Heart left ventricle (tissue), 16 donors: ENCODE measurements at regions not wholly inside any gene's neighbourhood (a gene's known extent, or its start where the extent isn't known, plus 50 kb on each side); places are given as distances from the start of the nearest gene placed in this dataset.

Source experiments
- ATAC-seq, 4 donors: fragments of 200-7000 bp; cut with Tn5 transposase; one replicate each; pipeline ENCODE4 v1.9.1; 2020 to 2022; ENCODE audit warnings: moderate library complexity in 4 of 4, mild to moderate bottlenecking in 3 of 4, moderate number of reproducible peaks in 1 of 4
- DNase-seq, 5 donors: peaks; one replicate each; pipeline ENCODE4 v3.0.0-alpha.2; 2020
- H3K27ac ChIP-seq, 12 donors: fragments of 200-600 bp; sonication (generic) in 4 of 12; one replicate each; pipeline versions ENCODE4 v1.5.0 to v1.8.0; 2016 to 2022; ENCODE audit warnings: mild to moderate bottlenecking in 2 of 12
- H3K27me3 ChIP-seq, 9 donors: fragments of 200-600 bp; sonication (generic) in 2 of 9; one replicate each; pipeline versions ENCODE4 v1.5.1 to v1.8.0; 2016 to 2022; ENCODE audit warnings: mild to moderate bottlenecking in 3 of 9
- H3K36me3 ChIP-seq, 9 donors: fragments of 200-600 bp; sonication (generic) in 2 of 9; one replicate each; pipeline versions ENCODE4 v1.5.0 to v1.8.0; 2018 to 2022; ENCODE audit warnings: mild to moderate bottlenecking in 2 of 9
- H3K4me1 ChIP-seq, 12 donors: fragments of 200-600 bp; sonication (generic) in 4 of 12; one replicate each; pipeline versions ENCODE4 v1.5.0 to v1.8.0; 2016 to 2022; ENCODE audit warnings: mild to moderate bottlenecking in 3 of 12
- H3K4me3 ChIP-seq, 12 donors: fragments of 200-600 bp; sonication (generic) in 4 of 12; one replicate each; pipeline versions ENCODE4 v1.5.0 to v1.8.0; 2017 to 2022; ENCODE audit warnings: mild to moderate bottlenecking in 9 of 12, moderate library complexity in 4 of 12
- H3K9me3 ChIP-seq, 12 donors: fragments of 200-600 bp; sonication (generic) in 4 of 12; one replicate each; pipeline versions ENCODE4 v1.5.0 to v1.8.0; 2016 to 2022; ENCODE audit warnings: mild to moderate bottlenecking in 1 of 12
- POLR2A ChIP-seq, 2 donors: fragments of 450-650 bp; IDR thresholded peaks; one replicate each; pipeline ENCODE4 v1.6.1; 2017; ENCODE audit warnings: antibody characterized with exemption in 2 of 2, mild to moderate bottlenecking in 2 of 2, moderate library complexity in 2 of 2
- WGBS, 4 donors: extraction: QIAGEN DNeasy Blood & Tissue Kit in 2 of 4; methylation state at CpG; one replicate each; pipeline versions ENCODE4 v1.1.5 to v1.1.7; 2013 to 2018; 5-methylcytosine and 5-hydroxymethylcytosine counted together
- intact Hi-C, 10 donors: fragments of 100-400 bp; cut with DNase I; formaldehyde crosslinking; loops; one replicate each; pipeline versions ENCODE4 v1.11.1 to v1.14.2; 2022
- TF ChIP-seq, protein P1 (sequence below), 12 donors: fragments of 200-600 bp; sonication (generic) in 4 of 12; IDR thresholded peaks; one replicate each; pipeline versions ENCODE4 v1.5.0 to v1.8.0; 2018 to 2022; ENCODE audit warnings: antibody characterized with exemption in 12 of 12, mild to moderate bottlenecking in 5 of 12
- donor health status: ischemic (EF 13 %, LVEDD 7.1; RV severe dilation, severe dysfunction).
- donor health status: healthy with polysubstance abuse.
- donor health status: DM: no; HTN: yes; CAD: no.
- donor health status: DM: no; HTN: no; CAD: no.
- donor health status: ischemic (EF 25% LVEDD 6.9; RV normal size, moderate dysfunction).
- donor health status: ischemic (EF 25% LVEDD 5.7; RV mildly dilated, moderate dysfunction).
- donor health status: healthy.
- donor health status: DM: yes; HTN: yes; CAD: no.
- donor health status: ischemic (EF 35%, LVEDD 5.7; RV mildly dilated, moderate dysfunction).
- donor health status: nonischemic (EF 11% LVEDD 7.7; RV severe dilation, severe dysfunction).
- donor health status: DM: yes; HTN: yes; CAD: no.
- donor health status: PGD.
- donor health status: ischemic (EF 29% LVEDD 5.4; RV normal size, mild dysfunction).
- donor health status: nonischemic (EF 23%, LVEDD 6.1; RV moderate dilation, normal function).

DNA sequence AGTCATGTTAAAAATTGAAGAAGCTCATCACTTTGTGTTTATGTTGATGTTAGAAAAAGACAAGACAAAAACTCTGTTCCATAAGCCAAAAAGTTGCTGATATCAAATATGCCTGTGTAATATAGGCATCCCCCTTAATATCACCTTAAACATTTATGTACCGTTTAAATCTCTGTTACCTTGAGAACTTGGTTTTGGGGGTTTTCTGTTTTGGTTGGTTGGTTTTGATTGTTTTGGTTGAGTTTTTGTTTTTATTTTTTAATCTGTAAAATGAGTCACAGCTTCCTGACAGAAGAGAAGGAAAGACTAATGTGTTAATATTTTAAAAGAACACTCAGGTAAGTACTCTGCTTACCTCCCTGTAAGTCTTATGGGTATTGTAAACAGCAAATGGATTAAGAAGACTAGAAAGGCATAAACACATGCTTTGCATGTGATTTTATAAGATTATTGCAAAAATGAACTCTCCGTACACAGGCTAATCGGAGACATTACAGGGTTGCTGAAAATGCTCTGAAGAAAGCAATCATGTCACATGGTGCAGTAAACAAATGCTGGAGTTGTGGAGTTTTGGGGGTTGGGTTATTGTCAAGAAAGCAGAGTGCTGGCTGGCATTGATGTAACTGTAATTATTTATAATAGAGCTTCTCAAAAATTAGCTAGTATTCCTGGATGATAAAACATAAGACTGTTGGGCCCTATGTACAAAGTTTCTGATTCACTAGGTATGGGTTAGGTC is 69.5 kb upstream of the MBNL1 start:
- WGBS, 4 donors, result 79 to 84% (median 81%) methylated on average over 3 of the region's 3 CpGs
- peak overlapping the region in 3 of 12 donors; percentile 0 to 42 (median 29) for H3K4me3 ChIP-seq
- intact Hi-C loops, result no loop called here

DNA sequence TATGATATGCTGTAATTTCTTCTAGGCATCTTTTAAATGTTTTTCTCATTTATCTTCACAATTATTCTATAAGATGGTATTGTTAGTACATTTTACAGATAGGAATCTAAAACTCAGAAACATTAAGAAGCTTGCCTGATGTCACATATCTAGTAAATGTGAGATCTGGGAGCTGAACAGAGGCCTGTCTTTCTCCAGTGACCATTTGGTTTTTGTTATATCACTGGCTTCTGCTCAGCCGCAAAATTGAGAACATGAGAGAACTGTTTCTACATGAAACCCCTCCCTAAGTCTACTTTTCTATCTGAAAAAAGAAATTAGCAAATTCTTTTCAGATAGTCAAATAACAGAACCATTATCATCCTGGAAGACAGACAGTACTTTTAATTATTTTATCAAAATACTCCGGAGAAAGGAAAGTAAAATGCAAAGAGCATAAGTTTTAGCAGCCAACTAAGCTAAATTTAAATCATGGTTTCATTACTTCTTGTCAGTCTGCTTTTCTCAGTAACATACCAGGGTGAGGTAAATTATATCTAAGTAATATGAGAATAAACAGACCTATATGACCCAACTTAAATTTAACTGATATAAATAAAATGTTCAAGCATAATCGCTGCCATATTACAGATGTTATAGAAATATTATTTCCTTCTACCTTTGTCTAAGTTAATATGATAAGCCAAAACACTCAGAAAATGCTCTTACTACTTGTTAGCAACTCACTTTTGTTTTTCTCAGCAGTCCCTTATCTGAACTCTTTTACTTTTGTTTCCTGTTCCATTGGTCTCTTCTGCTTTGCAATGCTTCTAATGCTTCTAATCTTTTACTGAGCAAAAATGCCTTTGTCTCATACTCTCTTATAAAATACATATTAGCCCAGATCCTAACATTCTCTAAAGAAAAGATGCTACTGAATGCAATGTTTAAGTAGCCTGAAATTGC is 68.0 kb upstream of the MBNL1 start:
- no peaks in the 10 kb centered on the region for H3K27me3 ChIP-seq
- WGBS, 4 donors, result 31 to 35% (median 34%) methylated on average over 3 of the region's 3 CpGs
- TF ChIP-seq, protein P1, sequence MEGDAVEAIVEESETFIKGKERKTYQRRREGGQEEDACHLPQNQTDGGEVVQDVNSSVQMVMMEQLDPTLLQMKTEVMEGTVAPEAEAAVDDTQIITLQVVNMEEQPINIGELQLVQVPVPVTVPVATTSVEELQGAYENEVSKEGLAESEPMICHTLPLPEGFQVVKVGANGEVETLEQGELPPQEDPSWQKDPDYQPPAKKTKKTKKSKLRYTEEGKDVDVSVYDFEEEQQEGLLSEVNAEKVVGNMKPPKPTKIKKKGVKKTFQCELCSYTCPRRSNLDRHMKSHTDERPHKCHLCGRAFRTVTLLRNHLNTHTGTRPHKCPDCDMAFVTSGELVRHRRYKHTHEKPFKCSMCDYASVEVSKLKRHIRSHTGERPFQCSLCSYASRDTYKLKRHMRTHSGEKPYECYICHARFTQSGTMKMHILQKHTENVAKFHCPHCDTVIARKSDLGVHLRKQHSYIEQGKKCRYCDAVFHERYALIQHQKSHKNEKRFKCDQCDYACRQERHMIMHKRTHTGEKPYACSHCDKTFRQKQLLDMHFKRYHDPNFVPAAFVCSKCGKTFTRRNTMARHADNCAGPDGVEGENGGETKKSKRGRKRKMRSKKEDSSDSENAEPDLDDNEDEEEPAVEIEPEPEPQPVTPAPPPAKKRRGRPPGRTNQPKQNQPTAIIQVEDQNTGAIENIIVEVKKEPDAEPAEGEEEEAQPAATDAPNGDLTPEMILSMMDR (IDR thresholded peaks at IDR 0.05), result no peak
- TF ChIP-seq POLR2A (IDR thresholded peaks at IDR 0.05), result no peak
- no peaks in the 10 kb centered on the region for H3K36me3 ChIP-seq
- ATAC-seq, result peak in 1 of 4 donors; percentile 52
- intact Hi-C loops, result loop anchor here in 4 of 10 donors (5.0 to 10.0 kb wide), 2 partner anchors 64 to 67 kb away; partner anchors contain the start of gene MBNL1 (in 4 of the 4)
- peak overlapping the region in 9 of 12 donors; percentile 2 to 46 (median 31) for H3K4me3 ChIP-seq
- peaks cover 0 to 94% (median 23%) of the 10 kb centered on the region in 12 donors for H3K4me1 ChIP-seq
- H3K9me3 ChIP-seq, result peaks cover 0 to 6% (median 0%) of the 10 kb centered on the region in 12 donors
- DNase-seq, result no peak
- peak overlapping the region; percentile 47 to 92 (median 60) for H3K27ac ChIP-seq

More for the DNA sequence above, 69.5 kb upstream of the MBNL1 start:
- H3K9me3 ChIP-seq, result peaks cover 0 to 7% (median 0%) of the 10 kb centered on the region in 12 donors
- peaks cover 0 to 96% (median 23%) of the 10 kb centered on the region in 12 donors for H3K4me1 ChIP-seq
- TF ChIP-seq, protein P1 (IDR thresholded peaks at IDR 0.05), result no peak
- no peak for TF ChIP-seq POLR2A (IDR thresholded peaks at IDR 0.05)
- DNase-seq (no peak), ATAC-seq (no peak)
- H3K27me3 ChIP-seq, result no peaks in the 10 kb centered on the region
- peak overlapping the region in 8 of 12 donors; percentile 5 to 92 (median 73) for H3K27ac ChIP-seq
- H3K36me3 ChIP-seq, result no peaks in the 10 kb centered on the region

DNA sequence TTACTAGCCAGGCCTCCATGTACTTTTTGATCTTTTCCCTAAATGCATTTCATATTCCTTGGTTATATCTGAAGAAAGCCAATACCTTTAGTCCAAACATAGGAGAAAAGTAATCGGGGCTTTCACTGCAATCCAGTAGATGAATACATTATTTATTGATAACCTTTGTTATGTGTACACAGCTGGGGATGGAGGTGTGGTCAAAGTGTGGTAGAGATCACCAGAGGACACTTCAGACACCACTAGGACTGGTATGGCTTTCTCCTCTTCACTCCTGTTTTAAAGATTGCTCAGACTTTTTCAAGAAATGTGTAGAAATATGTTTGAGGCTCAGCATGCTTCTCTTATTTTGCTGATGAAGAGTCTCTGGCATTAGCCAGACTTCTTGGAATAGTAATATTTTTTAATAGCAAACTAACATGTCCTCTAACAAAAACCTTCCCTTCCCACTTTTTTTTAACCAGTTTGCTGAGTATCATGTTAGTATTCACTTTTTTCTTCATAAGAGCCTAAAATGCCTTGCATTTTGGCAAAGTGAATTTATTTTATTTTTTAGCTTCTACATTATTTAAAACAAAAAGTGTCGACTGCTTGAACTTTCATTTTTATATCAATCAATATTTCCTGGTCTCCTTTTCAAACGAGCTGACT is 65.6 kb upstream of the MBNL1 start:
- H3K36me3 ChIP-seq, result no peaks in the 10 kb centered on the region
- peak overlapping the region in 11 of 12 donors; percentile 2 to 89 (median 51) for H3K27ac ChIP-seq
- H3K4me1 ChIP-seq, result peaks cover 0 to 75% (median 18%) of the 10 kb centered on the region in 12 donors
- intact Hi-C loops, result loop anchor here in 4 of 10 donors (5.0 to 10.0 kb wide), 2 partner anchors 62 to 64 kb away; partner anchors contain the start of gene MBNL1 (in 4 of the 4)
- no peaks in the 10 kb centered on the region for H3K27me3 ChIP-seq
- DNase-seq (no peak), ATAC-seq (no peak)
- H3K9me3 ChIP-seq, result no peaks in the 10 kb centered on the region
- TF ChIP-seq, protein P1 (IDR thresholded peaks at IDR 0.05), result no peak
- TF ChIP-seq POLR2A (IDR thresholded peaks at IDR 0.05), result no peak
- 51 to 68% (median 57%) methylated on average over 3 of the region's 3 CpGs for WGBS, 4 donors
- peak overlapping the region in 8 of 12 donors; percentile 3 to 55 (median 24) for H3K4me3 ChIP-seq
